Skeletal muscle satellite cell (primary cell): ENCODE measurements at regions not wholly inside any gene's neighbourhood (a gene's known extent, or its start where the extent isn't known, plus 50 kb on each side); places are given as distances from the start of the nearest gene placed in this dataset.

Source experiments
- H3K27me3 ChIP-seq: 2 replicates; pipeline ENCODE4 v1.7.0; 2013; ENCODE audit warnings: low read length; ENCODE audit not compliant: control insufficient read depth, insufficient read depth
- H3K36me3 ChIP-seq: 2 replicates; pipeline ENCODE4 v1.7.0; 2013; ENCODE audit warnings: mild to moderate bottlenecking, control low read depth, low read length; ENCODE audit not compliant: insufficient read depth
- H3K4me1 ChIP-seq: 2 replicates; pipeline ENCODE4 v1.7.0; 2013; ENCODE audit warnings: low read length; ENCODE audit not compliant: control insufficient read depth, insufficient read depth
- H3K4me2 ChIP-seq: 2 replicates; pipeline ENCODE4 v1.7.0; 2013; ENCODE audit warnings: mild to moderate bottlenecking, low read length
- H3K4me3 ChIP-seq: 2 replicates; pipeline ENCODE4 v1.7.0; 2013; ENCODE audit warnings: low read length
- H3K9ac ChIP-seq: 2 replicates; pipeline ENCODE4 v1.7.0; 2013; ENCODE audit warnings: mild to moderate bottlenecking, low read depth, low read length, moderate library complexity
- H3K9me3 ChIP-seq: replicated peaks from 2 replicates; pipeline ENCODE4 v1.7.0; 2013; ENCODE audit warnings: mild to moderate bottlenecking, control low read depth, low read length

DNA sequence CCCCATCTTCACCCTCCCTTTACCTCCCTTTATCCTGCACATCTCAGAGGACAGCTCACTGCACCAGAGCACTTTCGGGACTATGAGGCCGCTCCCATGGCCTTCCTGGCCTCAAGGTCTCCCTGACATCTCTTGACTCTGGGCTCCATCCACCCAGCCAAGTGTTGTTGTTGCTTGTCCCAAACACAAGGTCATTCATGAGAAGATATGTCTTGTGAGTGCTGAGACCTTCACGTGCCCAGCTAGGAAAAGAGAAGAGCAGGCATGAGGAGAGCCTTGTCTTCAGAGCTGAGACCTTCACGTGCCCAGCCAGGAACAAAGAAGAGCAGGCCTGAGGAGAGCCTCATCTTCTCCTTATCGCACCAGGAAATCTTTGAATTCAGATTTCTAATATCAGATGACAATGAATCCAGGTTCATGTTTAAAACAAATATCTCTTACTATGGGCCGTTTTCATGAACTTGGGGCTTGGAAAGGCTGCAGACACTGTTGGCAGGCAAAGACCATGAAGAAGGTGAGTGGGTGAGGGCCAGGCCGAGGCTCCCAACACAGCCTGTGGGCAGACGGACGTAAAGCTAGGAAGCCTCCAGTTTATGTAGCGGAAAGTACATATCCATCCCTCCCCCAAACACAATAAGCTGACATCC, 256.1 kb downstream of the NDUFA10 start:
- Histone ChIP-seq H3K27me3 (no peaks in the 10 kb centered on the region), H3K4me1 (no peaks in the 10 kb centered on the region), H3K36me3 (no peaks in the 10 kb centered on the region), H3K4me3 (no peak overlapping the region), H3K9me3 (peaks cover 23% of the 10 kb centered on the region), H3K4me2 (no peak overlapping the region), H3K9ac (no peak overlapping the region)

DNA sequence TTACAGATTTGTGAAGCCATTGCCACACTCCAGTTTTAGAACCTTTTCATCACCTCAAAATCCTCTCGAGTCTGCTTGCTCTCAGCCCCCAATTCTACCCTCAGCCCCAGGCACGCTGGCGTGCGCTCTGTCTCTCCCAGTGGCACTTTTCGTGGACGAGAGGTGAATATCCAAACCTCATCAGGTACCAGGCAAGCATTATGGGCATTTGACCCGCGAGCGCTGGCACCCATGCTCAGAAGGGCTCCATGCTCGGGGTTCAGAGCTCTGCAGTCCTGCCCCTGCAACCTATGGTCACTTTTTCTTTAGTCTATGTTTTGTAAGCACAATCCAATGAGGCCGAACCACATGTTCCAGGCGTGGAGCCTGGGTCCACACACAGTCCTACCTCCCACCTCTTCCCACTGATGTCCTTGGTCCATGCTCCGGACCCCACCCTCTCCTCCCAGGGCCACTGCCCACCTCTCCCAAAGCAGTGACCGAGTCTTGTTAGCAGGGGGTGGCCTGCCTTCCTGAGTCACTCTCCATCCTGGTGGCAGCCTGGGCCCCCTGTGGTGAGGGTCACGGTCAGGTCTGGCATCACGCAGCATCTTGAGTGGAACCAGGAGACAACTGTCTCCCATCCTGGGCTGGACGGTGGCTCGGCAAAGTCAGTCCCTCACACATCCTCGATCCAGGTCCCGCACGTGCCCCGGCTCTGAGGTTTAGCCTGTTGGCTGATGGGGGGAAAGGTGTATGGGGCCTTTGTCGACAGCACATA, 256.9 kb downstream of the NDUFA10 start:
- H3K4me3 ChIP-seq = no peak overlapping the region
- H3K9ac ChIP-seq = no peak overlapping the region
- no peaks in the 10 kb centered on the region for H3K27me3 ChIP-seq
- peaks cover 18% of the 10 kb centered on the region for H3K9me3 ChIP-seq
- no peaks in the 10 kb centered on the region for H3K36me3 ChIP-seq
- no peak overlapping the region for H3K4me2 ChIP-seq
- H3K4me1 ChIP-seq = no peaks in the 10 kb centered on the region

DNA sequence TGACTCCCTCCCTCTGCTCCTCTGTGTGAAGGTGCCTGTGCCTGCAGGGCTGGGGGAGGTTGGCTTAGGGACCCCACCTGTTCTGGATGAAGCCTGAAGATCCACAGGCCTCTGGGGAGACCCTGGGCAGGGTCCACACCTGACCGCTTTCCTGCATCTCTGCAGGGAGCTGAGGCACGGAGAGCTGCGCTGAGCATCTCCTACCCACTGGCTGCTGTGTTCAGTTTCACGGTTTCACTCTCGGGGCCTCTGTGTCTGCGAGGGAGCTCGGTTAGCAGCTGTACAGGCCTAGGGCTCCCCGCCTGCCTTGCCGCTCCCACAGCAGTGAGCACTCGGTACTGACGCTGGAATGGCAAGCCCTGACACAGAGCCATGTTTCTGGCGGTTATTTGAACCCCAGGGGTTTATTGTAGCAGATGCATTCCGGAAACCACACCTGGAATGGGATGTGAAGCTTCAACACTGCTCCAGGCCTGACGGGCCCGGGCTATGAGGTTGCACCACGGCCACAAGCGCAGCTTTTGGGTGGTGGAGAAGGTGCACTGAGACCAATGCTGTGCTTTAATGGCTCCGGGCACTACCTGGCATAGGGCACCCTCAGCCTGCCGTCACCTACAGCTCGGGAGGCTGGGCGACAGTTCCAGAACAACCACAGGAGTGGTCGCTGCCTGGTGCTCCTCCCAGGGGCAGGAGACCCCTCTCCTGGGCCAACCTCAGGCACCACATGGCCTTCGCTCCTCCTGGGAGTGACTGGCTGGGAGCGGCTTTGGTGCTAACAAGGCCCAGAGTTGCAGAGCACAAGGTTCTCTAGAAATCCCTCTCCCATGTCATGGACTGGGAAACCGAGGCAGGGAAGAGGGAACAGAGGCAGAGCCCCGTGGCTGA, 257.9 kb downstream of the NDUFA10 start:
- no peaks in the 10 kb centered on the region for H3K27me3 ChIP-seq
- H3K4me2 ChIP-seq = no peak overlapping the region
- no peaks in the 10 kb centered on the region for H3K36me3 ChIP-seq
- no peak overlapping the region for H3K4me3 ChIP-seq
- no peak overlapping the region for H3K9ac ChIP-seq
- H3K9me3 ChIP-seq = peaks cover 14% of the 10 kb centered on the region
- no peaks in the 10 kb centered on the region for H3K4me1 ChIP-seq

DNA sequence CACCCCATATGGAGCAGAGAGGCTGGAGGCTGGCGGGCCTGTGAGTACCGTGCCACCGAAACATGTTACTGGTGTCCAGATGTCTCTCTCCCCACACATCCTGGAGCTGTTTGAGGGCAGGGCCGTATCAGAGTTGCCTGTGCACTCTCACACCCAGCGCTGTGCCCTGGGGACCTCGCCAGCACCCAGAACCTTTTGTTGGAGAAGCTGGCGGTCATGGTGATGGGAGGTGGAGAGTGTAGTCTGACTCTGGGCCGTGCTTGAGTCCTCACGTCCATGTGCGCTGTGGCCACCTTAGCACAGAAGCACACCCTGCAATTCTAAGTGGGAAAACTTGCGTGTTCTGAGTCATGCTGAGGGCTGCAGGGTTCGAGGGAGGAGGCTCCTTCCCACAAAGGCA, 259.2 kb downstream of the NDUFA10 start:
- H3K9ac ChIP-seq = no peak overlapping the region
- H3K4me3 ChIP-seq = no peak overlapping the region
- no peaks in the 10 kb centered on the region for H3K27me3 ChIP-seq
- no peaks in the 10 kb centered on the region for H3K36me3 ChIP-seq
- peaks cover 14% of the 10 kb centered on the region for H3K9me3 ChIP-seq
- H3K4me2 ChIP-seq = no peak overlapping the region
- H3K4me1 ChIP-seq = no peaks in the 10 kb centered on the region

DNA sequence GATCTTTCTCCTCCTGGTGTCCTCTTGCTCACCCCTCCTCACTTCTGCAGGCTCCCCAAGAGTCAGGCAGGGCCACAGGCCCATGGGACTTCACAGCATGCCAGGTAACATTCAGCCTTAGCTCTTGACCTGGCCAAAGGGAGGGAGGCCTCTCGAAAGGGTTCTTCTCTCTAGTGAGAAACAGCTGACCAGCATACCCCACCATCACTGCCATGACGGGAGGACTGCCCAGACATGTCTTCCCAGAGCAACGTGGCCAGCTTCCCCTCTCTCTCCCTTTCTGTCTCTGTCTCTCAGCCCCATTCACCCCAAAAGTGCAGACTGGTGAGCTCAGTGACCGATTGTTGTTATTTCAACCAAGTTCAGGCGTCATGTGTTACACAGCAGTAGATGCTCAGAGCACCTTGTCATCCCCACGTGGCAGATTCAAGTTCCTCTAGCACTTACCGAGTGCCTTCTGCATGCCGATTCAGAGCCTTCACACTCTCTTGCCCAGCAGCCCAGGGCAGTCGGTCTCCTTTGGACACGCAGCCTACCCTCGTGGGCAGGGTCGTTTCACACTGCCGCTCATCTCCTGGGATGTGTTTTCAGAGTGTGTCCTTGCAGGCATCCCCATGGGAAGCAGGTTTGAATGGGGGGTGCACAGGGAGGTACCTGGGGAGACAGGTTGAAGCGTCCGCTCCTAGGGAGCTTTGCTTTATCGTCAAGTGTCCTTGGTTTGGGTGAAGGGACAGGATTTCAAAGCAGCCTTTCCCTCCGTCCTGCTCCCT, 259.9 kb downstream of the NDUFA10 start:
- no peaks in the 10 kb centered on the region for H3K4me1 ChIP-seq
- H3K9me3 ChIP-seq = peaks cover 14% of the 10 kb centered on the region
- H3K27me3 ChIP-seq = no peaks in the 10 kb centered on the region
- H3K9ac ChIP-seq = no peak overlapping the region
- H3K4me2 ChIP-seq = no peak overlapping the region
- no peak overlapping the region for H3K4me3 ChIP-seq
- no peaks in the 10 kb centered on the region for H3K36me3 ChIP-seq

GRCh38 chr2:239763433-239764097, 261.6 kb downstream of the NDUFA10 start:
- Histone ChIP-seq H3K4me3 (no peak overlapping the region), H3K4me1 (no peaks in the 10 kb centered on the region), H3K9ac (no peak overlapping the region), H3K36me3 (no peaks in the 10 kb centered on the region), H3K4me2 (no peak overlapping the region), H3K9me3 (peaks cover 10% of the 10 kb centered on the region), H3K27me3 (no peaks in the 10 kb centered on the region)

DNA sequence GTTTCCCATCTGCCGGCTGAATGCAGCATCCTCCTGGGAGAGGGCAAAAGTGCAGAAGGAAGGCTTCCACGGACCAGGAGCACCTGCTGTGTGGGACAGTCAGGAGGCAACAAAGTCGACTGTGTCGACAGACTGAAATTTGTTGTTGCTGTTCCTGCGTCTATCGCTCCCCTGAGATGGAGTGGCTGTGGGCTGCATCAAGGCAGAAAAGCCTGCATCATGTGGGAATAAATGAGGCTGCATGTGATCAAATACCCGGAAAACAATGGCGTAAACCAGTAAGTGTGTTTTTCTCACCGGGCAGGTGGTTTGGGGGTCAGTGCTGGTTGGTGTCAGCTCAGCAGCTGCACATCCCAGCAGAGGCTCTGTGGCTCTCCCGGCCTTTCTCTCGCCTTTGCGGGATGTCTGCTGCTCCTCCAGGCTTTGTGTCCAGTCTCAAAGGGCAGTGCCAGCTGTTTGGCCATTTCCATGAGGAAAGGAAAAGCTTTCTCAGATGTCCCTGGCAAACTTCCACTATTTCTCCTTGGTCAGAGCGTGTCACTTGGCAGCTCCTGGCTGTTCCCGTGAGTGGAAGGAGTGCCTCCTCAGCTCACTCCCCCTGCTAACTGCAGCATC, 262.4 kb downstream of the NDUFA10 start:
- Histone ChIP-seq H3K27me3 (no peaks in the 10 kb centered on the region), H3K9me3 (peaks cover 7% of the 10 kb centered on the region), H3K36me3 (no peaks in the 10 kb centered on the region), H3K4me2 (no peak overlapping the region), H3K4me1 (no peaks in the 10 kb centered on the region), H3K4me3 (no peak overlapping the region), H3K9ac (no peak overlapping the region)

DNA sequence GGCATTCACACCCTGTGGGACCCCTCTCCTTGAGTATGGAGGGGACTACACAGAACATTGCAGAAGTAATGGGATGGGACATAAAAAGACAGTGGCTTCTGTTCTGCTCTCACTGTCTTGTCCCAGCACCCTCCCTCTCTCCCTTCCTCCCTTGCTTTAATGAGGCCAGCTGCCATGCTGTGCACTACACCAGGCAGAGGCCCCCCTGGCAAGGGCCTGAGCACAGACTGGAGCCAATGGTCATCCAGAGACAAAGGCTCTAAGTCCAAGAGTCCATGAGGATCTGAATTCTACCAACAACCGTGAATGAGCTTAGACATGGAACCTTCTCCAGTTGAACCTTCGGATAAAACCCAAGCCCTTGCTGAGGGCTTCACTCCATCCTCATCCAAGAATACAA, 263.0 kb downstream of the NDUFA10 start:
- Histone ChIP-seq H3K9me3 (peaks cover 14% of the 10 kb centered on the region), H3K4me3 (no peak overlapping the region), H3K27me3 (no peaks in the 10 kb centered on the region), H3K36me3 (no peaks in the 10 kb centered on the region), H3K9ac (no peak overlapping the region), H3K4me1 (no peaks in the 10 kb centered on the region), H3K4me2 (no peak overlapping the region)

GRCh38 chr2:239760596-239760995, 264.5 kb downstream of the NDUFA10 start:
- Histone ChIP-seq H3K9me3 (peaks cover 13% of the 10 kb centered on the region), H3K4me1 (no peaks in the 10 kb centered on the region), H3K36me3 (no peaks in the 10 kb centered on the region), H3K27me3 (no peaks in the 10 kb centered on the region), H3K4me2 (no peak overlapping the region), H3K4me3 (no peak overlapping the region), H3K9ac (no peak overlapping the region)

DNA sequence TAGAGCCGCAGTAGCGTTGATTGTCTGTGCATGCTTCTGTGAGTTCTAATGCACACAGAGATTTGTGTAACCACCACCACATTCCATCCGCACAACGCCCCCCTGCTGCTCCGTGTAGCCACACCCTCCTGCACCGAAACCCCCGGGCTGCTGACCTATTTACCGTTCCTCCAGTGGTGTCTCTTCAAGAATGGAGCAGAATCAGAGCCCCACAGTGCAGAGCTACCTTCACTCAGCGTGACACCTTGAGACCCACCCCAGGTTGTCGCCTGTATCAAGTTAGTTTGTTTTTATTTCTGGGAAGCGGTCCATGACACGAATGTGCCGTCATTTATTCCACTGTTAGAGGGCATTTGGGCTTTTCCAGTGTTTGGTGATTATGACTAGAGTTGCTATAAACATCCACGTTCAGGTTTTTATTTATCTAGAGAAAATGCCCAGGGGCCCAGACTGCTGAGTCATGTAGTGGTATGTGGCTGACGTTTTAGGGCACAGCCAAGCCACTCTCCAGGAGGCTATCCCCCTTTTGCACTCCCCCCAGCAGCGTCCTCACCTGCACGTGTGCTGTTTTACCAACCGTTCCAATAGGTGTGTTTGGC, 266.8 kb downstream of the NDUFA10 start:
- Histone ChIP-seq H3K4me2 (no peak overlapping the region), H3K9ac (no peak overlapping the region), H3K4me3 (no peak overlapping the region), H3K9me3 (peaks cover 13% of the 10 kb centered on the region), H3K4me1 (no peaks in the 10 kb centered on the region), H3K36me3 (no peaks in the 10 kb centered on the region), H3K27me3 (no peaks in the 10 kb centered on the region)
